ENCODE measurements at regions not wholly inside any gene's neighbourhood (a gene's known extent, or its start where the extent isn't known, plus 50 kb on each side); places are given as distances from the start of the nearest gene placed in this dataset.

DNA sequence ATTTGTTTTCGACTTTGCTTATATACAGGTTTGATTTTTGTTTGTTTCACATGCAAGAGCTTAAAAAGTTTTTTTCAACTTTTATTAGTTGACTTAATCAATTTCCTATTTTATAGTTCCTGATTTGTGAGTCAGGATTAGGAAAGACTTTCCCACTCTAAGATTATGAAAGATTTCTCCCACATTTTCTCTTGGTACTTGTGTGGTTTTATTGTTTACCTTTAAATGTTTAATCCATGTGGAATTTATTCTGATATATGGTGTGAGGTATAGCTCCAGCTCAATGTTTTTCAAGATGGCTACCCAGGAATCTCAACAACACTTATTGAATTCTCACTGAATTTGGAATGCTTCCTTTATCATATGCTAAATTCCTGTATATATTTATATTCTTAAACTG lies 117.8 kb upstream of the LGALSL start:
- DNase-seq (ENCODE audit: low read depth in 1 of 2, low spot score in 1 of 2): no peak
- Histone ChIP-seq H3K4me1 (ENCODE audit: low read depth) (peaks cover 8% of the 10 kb centered on the region), H3K9me3 (ENCODE audit: low read depth) (no peaks in the 10 kb centered on the region), H3K36me3 (no peaks in the 10 kb centered on the region), H3K27ac (no peak overlapping the region), H3K27me3 (no peaks in the 10 kb centered on the region), H3K4me3 (no peak overlapping the region)
- TF ChIP-seq, protein P1, sequence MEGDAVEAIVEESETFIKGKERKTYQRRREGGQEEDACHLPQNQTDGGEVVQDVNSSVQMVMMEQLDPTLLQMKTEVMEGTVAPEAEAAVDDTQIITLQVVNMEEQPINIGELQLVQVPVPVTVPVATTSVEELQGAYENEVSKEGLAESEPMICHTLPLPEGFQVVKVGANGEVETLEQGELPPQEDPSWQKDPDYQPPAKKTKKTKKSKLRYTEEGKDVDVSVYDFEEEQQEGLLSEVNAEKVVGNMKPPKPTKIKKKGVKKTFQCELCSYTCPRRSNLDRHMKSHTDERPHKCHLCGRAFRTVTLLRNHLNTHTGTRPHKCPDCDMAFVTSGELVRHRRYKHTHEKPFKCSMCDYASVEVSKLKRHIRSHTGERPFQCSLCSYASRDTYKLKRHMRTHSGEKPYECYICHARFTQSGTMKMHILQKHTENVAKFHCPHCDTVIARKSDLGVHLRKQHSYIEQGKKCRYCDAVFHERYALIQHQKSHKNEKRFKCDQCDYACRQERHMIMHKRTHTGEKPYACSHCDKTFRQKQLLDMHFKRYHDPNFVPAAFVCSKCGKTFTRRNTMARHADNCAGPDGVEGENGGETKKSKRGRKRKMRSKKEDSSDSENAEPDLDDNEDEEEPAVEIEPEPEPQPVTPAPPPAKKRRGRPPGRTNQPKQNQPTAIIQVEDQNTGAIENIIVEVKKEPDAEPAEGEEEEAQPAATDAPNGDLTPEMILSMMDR (IDR thresholded peaks at IDR 0.05; ENCODE audit: low read depth, low read length): no peak

DNA sequence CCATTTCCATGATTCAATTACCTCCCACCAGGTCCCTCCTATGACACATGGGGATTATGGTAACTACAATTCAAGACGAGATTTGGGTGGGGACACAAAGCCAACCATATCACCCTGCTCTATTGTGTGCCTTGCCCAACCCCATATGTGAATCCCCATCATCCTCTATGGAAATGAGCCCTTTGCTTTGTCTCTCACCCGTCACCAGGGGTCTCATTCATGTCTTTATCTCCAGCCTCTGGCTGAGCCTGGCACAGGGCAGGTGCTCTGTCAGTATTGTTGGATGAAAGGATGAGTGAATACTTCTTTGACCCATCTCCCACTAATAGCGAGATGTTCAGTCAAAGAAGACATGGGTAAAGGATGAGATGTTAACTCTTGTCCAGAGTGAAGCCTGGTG lies 116.6 kb upstream of the LGALSL start:
- Histone ChIP-seq H3K36me3 (no peaks in the 10 kb centered on the region), H3K27me3 (peaks cover 3% of the 10 kb centered on the region), H3K9me3 (ENCODE audit: low read depth) (no peaks in the 10 kb centered on the region), H3K4me1 (ENCODE audit: low read depth) (no peaks in the 10 kb centered on the region), H3K4me3 (no peak overlapping the region), H3K27ac (no peak overlapping the region)
- DNase-seq (ENCODE audit: low read depth in 1 of 2, low spot score in 1 of 2): no peak
- TF ChIP-seq, protein P1 (IDR thresholded peaks at IDR 0.05; ENCODE audit: low read depth, low read length): no peak

DNA sequence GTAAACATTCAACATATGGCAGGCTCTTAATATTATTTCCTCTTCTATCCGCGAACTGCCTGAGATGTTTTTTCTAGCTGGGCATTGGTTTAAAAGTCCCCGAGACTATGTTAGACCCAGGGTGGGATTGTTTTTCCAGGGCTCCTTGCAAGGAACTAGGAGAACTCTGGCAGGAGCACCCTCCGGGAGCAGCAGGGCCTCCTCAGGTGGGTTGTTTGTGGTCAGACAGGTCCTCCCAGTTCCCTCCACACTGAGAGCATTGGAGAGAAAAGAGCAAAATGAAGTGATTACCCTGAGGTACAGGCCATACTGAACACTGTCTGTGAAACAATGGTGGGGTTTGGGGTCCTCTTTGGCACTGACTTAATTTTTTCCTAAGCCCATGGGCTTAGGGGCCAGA lies 115.9 kb upstream of the LGALSL start:
- TF ChIP-seq, protein P1 (IDR thresholded peaks at IDR 0.05; ENCODE audit: low read depth, low read length): no peak
- no peaks in the 10 kb centered on the region for H3K9me3 ChIP-seq (ENCODE audit: low read depth)
- no peak for DNase-seq (ENCODE audit: low read depth in 1 of 2, low spot score in 1 of 2)

DNA sequence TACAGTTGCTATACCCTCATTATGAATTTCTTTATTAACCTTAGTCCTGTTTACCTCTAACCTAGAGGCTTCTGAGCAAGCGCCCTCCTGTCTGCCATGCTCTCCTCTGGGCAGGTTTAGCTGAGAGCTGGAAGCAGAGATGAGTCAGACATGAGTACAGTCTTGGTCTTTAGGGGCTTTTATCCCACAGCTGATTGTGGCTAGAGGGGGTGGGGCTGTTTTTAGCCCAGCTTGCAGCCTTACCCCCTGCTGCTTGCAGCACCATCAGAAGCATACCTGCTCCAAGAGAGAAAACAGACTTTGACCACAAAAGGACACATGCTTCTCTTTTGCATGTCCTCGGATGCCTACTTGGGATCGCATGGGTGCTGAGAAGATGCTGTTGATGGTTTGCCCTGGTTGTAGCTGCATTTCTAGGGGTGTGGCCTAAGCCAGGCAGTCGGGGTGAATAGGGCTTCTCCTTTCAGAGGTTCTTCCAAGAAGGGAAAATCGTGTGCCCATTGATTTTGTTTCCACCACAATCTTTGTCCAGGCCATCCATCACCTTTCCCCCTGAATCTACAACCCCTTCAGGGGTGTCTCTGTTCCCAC lies 115.0 kb upstream of the LGALSL start:
- DNase-seq (ENCODE audit: low read depth in 1 of 2, low spot score in 1 of 2): no peak
- Histone ChIP-seq H3K36me3 (no peaks in the 10 kb centered on the region), H3K9me3 (ENCODE audit: low read depth) (no peaks in the 10 kb centered on the region), H3K27ac (no peak overlapping the region), H3K4me3 (no peak overlapping the region), H3K27me3 (peaks cover 3% of the 10 kb centered on the region), H3K4me1 (ENCODE audit: low read depth) (no peaks in the 10 kb centered on the region)
- TF ChIP-seq, protein P1 (IDR thresholded peaks at IDR 0.05; ENCODE audit: low read depth, low read length): no peak

More for the DNA sequence above, 115.9 kb upstream of the LGALSL start:
- Histone ChIP-seq H3K27ac (no peak overlapping the region), H3K27me3 (peaks cover 3% of the 10 kb centered on the region), H3K4me3 (no peak overlapping the region), H3K4me1 (ENCODE audit: low read depth) (no peaks in the 10 kb centered on the region), H3K36me3 (no peaks in the 10 kb centered on the region)

DNA sequence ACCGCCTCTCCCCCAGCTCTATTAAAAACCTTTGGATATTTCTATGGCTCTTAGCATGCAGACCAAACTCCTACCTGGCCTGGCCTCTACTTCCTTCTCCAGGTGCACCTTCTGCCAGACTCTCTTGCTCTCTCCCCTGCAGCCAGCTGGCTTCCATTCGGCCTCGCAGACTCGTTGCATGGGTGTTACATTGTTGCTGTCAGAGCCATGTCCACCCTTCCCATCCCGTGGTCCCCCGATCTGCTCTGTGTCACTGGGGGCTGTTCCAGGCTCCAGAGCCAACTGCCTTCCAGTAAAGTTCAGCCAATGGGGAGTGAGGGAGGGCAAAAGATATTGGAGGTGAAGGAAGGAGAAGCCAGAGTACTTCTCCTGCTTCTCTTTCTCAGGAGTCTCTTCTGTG lies 112.5 kb upstream of the LGALSL start:
- no peak overlapping the region for H3K4me3 ChIP-seq
- H3K36me3 ChIP-seq: no peaks in the 10 kb centered on the region
- no peak for DNase-seq (ENCODE audit: low read depth in 1 of 2, low spot score in 1 of 2)
- H3K27me3 ChIP-seq: peaks cover 8% of the 10 kb centered on the region
- H3K9me3 ChIP-seq (ENCODE audit: low read depth): no peaks in the 10 kb centered on the region
- TF ChIP-seq, protein P1 (IDR thresholded peaks at IDR 0.05; ENCODE audit: low read depth, low read length): no peak
- no peak overlapping the region for H3K27ac ChIP-seq
- H3K4me1 ChIP-seq (ENCODE audit: low read depth): no peaks in the 10 kb centered on the region
